Mesothelial cell of epicardium (in vitro differentiated cells): ENCODE measurements at regions not wholly inside any gene's neighbourhood (a gene's known extent, or its start where the extent isn't known, plus 50 kb on each side); places are given as distances from the start of the nearest gene placed in this dataset.

Source experiments
- DNase-seq, 2 experiments: peaks; one replicate each; pipeline ENCODE4 v3.0.0; 2021; ENCODE audit warnings: low spot score in 2 of 2; ENCODE audit not compliant: unreplicated experiment in 2 of 2
- H3K27ac Mint-ChIP-seq: 2 replicates; pipeline ENCODE4 v1.8.0; 2021; ENCODE audit warnings: mixed read lengths
- H3K27me3 Mint-ChIP-seq: 2 replicates; pipeline ENCODE4 v1.8.0; 2021; ENCODE audit warnings: low read depth, mixed read lengths
- H3K36me3 Mint-ChIP-seq: 2 replicates; pipeline ENCODE4 v1.8.0; 2021; ENCODE audit warnings: mixed read lengths
- H3K4me1 Mint-ChIP-seq: 2 replicates; pipeline ENCODE4 v1.8.0; 2021; ENCODE audit warnings: mixed read lengths
- H3K4me3 Mint-ChIP-seq: 2 replicates; pipeline ENCODE4 v1.8.0; 2021; ENCODE audit warnings: mild to moderate bottlenecking, moderate library complexity, mixed read lengths
- H3K9me3 Mint-ChIP-seq: 2 replicates; pipeline ENCODE4 v1.8.0; 2021; ENCODE audit warnings: mixed read lengths
- TF ChIP-seq, protein P1 (sequence below): fragments of 200-600 bp; sonication (generic); IDR thresholded peaks from one replicate; pipeline ENCODE4 v1.5.0; 2021; ENCODE audit warnings: antibody characterized with exemption; ENCODE audit not compliant: unreplicated experiment

DNA sequence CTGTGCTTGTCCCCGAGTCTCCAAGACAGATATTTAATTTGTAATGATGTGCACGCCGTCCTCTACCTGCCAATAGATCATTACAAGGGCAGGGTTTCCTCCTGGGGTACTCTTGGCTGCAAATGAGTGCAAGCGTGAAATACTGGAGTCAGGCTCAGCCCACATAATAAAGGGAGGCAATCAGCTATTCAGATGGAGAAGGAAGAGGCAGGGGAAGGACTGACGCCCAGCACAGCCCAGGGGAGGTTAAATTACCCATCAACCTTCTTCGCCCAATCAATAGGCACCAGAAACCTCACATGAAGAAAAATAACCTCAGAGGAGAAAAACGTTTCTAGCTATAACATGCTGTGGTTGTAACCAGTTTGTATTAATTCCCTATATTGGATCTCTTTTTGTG is 544.9 kb upstream of the ADARB2 start:
- Mint-ChIP-seq H3K9me3 (no peaks in the 10 kb centered on the region), H3K27ac (no peak overlapping the region), H3K27me3 (peaks cover 11% of the 10 kb centered on the region), H3K4me1 (no peaks in the 10 kb centered on the region), H3K36me3 (no peaks in the 10 kb centered on the region), H3K4me3 (no peak overlapping the region)
- TF ChIP-seq, protein P1, sequence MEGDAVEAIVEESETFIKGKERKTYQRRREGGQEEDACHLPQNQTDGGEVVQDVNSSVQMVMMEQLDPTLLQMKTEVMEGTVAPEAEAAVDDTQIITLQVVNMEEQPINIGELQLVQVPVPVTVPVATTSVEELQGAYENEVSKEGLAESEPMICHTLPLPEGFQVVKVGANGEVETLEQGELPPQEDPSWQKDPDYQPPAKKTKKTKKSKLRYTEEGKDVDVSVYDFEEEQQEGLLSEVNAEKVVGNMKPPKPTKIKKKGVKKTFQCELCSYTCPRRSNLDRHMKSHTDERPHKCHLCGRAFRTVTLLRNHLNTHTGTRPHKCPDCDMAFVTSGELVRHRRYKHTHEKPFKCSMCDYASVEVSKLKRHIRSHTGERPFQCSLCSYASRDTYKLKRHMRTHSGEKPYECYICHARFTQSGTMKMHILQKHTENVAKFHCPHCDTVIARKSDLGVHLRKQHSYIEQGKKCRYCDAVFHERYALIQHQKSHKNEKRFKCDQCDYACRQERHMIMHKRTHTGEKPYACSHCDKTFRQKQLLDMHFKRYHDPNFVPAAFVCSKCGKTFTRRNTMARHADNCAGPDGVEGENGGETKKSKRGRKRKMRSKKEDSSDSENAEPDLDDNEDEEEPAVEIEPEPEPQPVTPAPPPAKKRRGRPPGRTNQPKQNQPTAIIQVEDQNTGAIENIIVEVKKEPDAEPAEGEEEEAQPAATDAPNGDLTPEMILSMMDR, result no peak
- DNase-seq, result no peak

DNA sequence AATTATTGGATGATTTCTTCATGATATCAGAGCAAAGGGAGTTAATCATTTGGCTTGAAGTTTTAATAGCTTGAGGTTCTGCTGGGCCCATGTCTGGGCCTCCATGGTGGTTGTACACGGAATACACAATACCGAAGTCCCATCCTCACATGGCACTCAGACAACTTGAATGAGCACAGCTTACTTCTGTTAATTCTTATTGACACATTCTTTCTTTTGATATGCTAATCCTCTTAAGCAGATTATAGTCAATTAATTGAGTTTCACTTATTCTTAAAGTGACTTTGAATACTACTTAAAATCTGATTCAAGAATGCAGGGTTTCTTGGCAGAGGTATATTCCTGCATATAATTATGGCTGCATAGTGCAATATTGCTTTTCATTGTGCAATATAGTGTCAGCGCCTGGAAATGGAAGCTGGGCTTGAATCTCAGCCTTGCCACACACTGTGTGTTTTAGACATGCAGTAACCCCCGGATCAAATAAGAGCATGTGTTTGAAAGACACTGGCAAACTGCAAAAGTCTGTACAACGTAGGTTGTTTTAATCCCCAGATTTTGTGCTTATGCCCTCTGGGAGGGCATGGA is 543.5 kb upstream of the ADARB2 start:
- H3K4me1 Mint-ChIP-seq, result no peaks in the 10 kb centered on the region
- DNase-seq, result no peak
- TF ChIP-seq, protein P1, result no peak
- no peak overlapping the region for H3K27ac Mint-ChIP-seq
- H3K36me3 Mint-ChIP-seq, result no peaks in the 10 kb centered on the region
- H3K27me3 Mint-ChIP-seq, result peaks cover 2% of the 10 kb centered on the region
- H3K4me3 Mint-ChIP-seq, result no peak overlapping the region
- no peaks in the 10 kb centered on the region for H3K9me3 Mint-ChIP-seq

DNA sequence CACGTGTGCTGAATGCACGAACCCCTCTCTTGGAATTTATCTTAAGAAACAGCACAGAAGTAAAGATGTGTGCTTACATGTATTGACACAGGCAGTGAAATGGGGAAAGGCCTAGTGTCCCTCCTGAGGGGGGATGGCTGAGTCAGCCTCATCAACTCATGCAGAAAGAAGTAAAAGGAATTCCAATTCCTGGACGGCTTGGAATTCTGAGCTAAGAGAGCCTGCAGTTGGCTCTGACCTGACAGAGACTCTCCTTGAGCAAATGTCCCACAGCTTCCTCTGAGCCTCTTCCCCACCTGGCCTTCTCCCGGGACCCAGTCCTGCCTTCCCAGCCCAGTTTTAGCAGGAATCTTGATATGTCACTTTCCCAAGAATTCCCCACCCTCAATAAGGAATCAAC is 542.4 kb upstream of the ADARB2 start:
- Mint-ChIP-seq H3K27ac (no peak overlapping the region), H3K9me3 (peaks cover 6% of the 10 kb centered on the region), H3K4me1 (no peaks in the 10 kb centered on the region), H3K4me3 (no peak overlapping the region), H3K27me3 (no peaks in the 10 kb centered on the region), H3K36me3 (no peaks in the 10 kb centered on the region)
- TF ChIP-seq, protein P1, result no peak
- no peak for DNase-seq

GRCh38 chr10:2278363-2278762 is 541.0 kb upstream of the ADARB2 start:
- no peak for DNase-seq
- peaks cover 14% of the 10 kb centered on the region for H3K9me3 Mint-ChIP-seq
- H3K27me3 Mint-ChIP-seq, result no peaks in the 10 kb centered on the region
- H3K27ac Mint-ChIP-seq, result no peak overlapping the region
- H3K4me1 Mint-ChIP-seq, result no peaks in the 10 kb centered on the region
- H3K36me3 Mint-ChIP-seq, result no peaks in the 10 kb centered on the region
- H3K4me3 Mint-ChIP-seq, result no peak overlapping the region
- TF ChIP-seq, protein P1, result no peak

DNA sequence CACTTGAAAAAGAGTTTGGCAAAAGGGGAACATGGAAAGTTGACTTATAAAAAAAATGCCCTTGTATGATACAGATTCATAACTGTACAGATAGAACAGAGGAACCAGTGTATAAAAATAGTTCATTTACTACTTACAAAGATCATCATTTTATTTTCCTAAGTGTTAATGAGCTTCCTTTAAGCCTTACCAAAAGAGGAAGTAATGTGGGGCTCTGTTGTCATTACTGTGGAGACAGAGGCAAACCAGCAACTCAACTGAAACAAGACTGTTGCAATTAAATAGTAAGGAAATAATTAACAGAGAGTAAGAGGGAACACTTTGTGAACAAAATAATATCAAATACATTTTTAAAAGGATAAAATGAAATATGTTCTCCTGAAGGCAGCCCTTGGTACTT is 526.2 kb upstream of the ADARB2 start:
- DNase-seq, result no peak
- Mint-ChIP-seq H3K36me3 (no peaks in the 10 kb centered on the region), H3K4me3 (no peak overlapping the region), H3K9me3 (peaks cover 34% of the 10 kb centered on the region), H3K27ac (no peak overlapping the region), H3K27me3 (peaks cover 6% of the 10 kb centered on the region), H3K4me1 (no peaks in the 10 kb centered on the region)
- TF ChIP-seq, protein P1, result no peak

- peaks cover 34% of the 10 kb centered on the region for H3K9me3 Mint-ChIP-seq
- TF ChIP-seq, protein P1, result no peak
- H3K27ac Mint-ChIP-seq, result no peak overlapping the region
- H3K27me3 Mint-ChIP-seq, result peaks cover 3% of the 10 kb centered on the region
- no peaks in the 10 kb centered on the region for H3K4me1 Mint-ChIP-seq
- H3K36me3 Mint-ChIP-seq, result no peaks in the 10 kb centered on the region
- no peak for DNase-seq
- H3K4me3 Mint-ChIP-seq, result no peak overlapping the region
Observed at GRCh38 chr10:2262878-2263277, 525.6 kb upstream of the ADARB2 start.
